Adipocyte (in vitro differentiated cells): ENCODE measurements at regions not wholly inside any gene's neighbourhood (a gene's known extent, or its start where the extent isn't known, plus 50 kb on each side); places are given as distances from the start of the nearest gene placed in this dataset.

ENCODE experiments used
- DNase-seq: peaks from one replicate; pipeline ENCODE4 v3.0.0-alpha.2; 2015; ENCODE audit warnings: low read depth
- H3K27me3 ChIP-seq: replicated peaks from 2 replicates; pipeline ENCODE4 v1.7.0; 2013; ENCODE audit warnings: mild to moderate bottlenecking, low read length, moderate library complexity; ENCODE audit not compliant: control insufficient read depth, insufficient read depth
- H3K36me3 ChIP-seq: 2 replicates; pipeline ENCODE4 v1.7.0; 2013; ENCODE audit warnings: low read length, mild to moderate bottlenecking, moderate library complexity; ENCODE audit not compliant: control insufficient read depth, insufficient read depth, severe bottlenecking
- H3K4me1 ChIP-seq: 2 replicates; pipeline ENCODE4 v1.7.0; 2013; ENCODE audit warnings: mild to moderate bottlenecking, low read length, moderate library complexity; ENCODE audit not compliant: control insufficient read depth, insufficient read depth
- H3K4me3 ChIP-seq: 2 replicates; pipeline ENCODE4 v1.7.0; 2013; ENCODE audit warnings: mild to moderate bottlenecking, low read length, moderate library complexity
- H3K9ac ChIP-seq: 2 replicates; pipeline ENCODE4 v1.7.0; 2013; ENCODE audit warnings: mild to moderate bottlenecking, low read length, moderate library complexity
- H3K9me3 ChIP-seq: 2 replicates; pipeline ENCODE4 v1.7.0; 2013; ENCODE audit warnings: mild to moderate bottlenecking, low read length, moderate library complexity; ENCODE audit not compliant: control insufficient read depth

- H3K4me3 ChIP-seq = no peak overlapping the region
- peaks cover 4% of the 10 kb centered on the region for H3K4me1 ChIP-seq
- H3K9me3 ChIP-seq = peaks cover 3% of the 10 kb centered on the region
- H3K9ac ChIP-seq = no peak overlapping the region
- no peaks in the 10 kb centered on the region for H3K27me3 ChIP-seq
- no peaks in the 10 kb centered on the region for H3K36me3 ChIP-seq
- DNase-seq = no peak
Measured at GRCh38 chr12:22792138-22792537, 167.2 kb downstream of the ETNK1 start.

- Histone ChIP-seq H3K27me3 (no peaks in the 10 kb centered on the region), H3K4me3 (no peak overlapping the region), H3K36me3 (no peaks in the 10 kb centered on the region), H3K9ac (no peak overlapping the region), H3K4me1 (no peaks in the 10 kb centered on the region), H3K9me3 (no peaks in the 10 kb centered on the region)
- no peak for DNase-seq
Measured at GRCh38 chr12:22794017-22794416, 169.0 kb downstream of the ETNK1 start.

- H3K4me3 ChIP-seq = no peak overlapping the region
- no peaks in the 10 kb centered on the region for H3K36me3 ChIP-seq
- no peaks in the 10 kb centered on the region for H3K27me3 ChIP-seq
- H3K4me1 ChIP-seq = no peaks in the 10 kb centered on the region
- H3K9ac ChIP-seq = no peak overlapping the region
- no peak for DNase-seq
- no peaks in the 10 kb centered on the region for H3K9me3 ChIP-seq
Measured at GRCh38 chr12:22796941-22797630, 172.1 kb downstream of the ETNK1 start.

- H3K36me3 ChIP-seq = no peaks in the 10 kb centered on the region
- peak; percentile 12 for DNase-seq
- no peak overlapping the region for H3K4me3 ChIP-seq
- H3K9me3 ChIP-seq = no peaks in the 10 kb centered on the region
- peaks cover 4% of the 10 kb centered on the region for H3K4me1 ChIP-seq
- no peak overlapping the region for H3K9ac ChIP-seq
- no peaks in the 10 kb centered on the region for H3K27me3 ChIP-seq
Measured at GRCh38 chr12:22797701-22798100, 172.7 kb downstream of the ETNK1 start.

GRCh38 chr12:22798116-22798515, 173.1 kb downstream of the ETNK1 start:
- H3K4me1 ChIP-seq = peaks cover 5% of the 10 kb centered on the region
- H3K4me3 ChIP-seq = no peak overlapping the region
- H3K9me3 ChIP-seq = no peaks in the 10 kb centered on the region
- no peaks in the 10 kb centered on the region for H3K36me3 ChIP-seq
- no peak for DNase-seq
- no peak overlapping the region for H3K9ac ChIP-seq
- no peaks in the 10 kb centered on the region for H3K27me3 ChIP-seq

GRCh38 chr12:22799503-22799902, 174.5 kb downstream of the ETNK1 start:
- no peaks in the 10 kb centered on the region for H3K36me3 ChIP-seq
- H3K4me1 ChIP-seq = peaks cover 5% of the 10 kb centered on the region
- no peaks in the 10 kb centered on the region for H3K27me3 ChIP-seq
- DNase-seq = no peak
- no peak overlapping the region for H3K9ac ChIP-seq
- H3K9me3 ChIP-seq = no peaks in the 10 kb centered on the region
- no peak overlapping the region for H3K4me3 ChIP-seq

GRCh38 chr12:22800332-22800731, 175.4 kb downstream of the ETNK1 start:
- H3K4me3 ChIP-seq = no peak overlapping the region
- no peak overlapping the region for H3K9ac ChIP-seq
- H3K4me1 ChIP-seq = peaks cover 5% of the 10 kb centered on the region

GRCh38 chr12:22802883-22803630, 178.1 kb downstream of the ETNK1 start:
- H3K36me3 ChIP-seq = no peaks in the 10 kb centered on the region
- no peaks in the 10 kb centered on the region for H3K9me3 ChIP-seq
- H3K4me3 ChIP-seq = no peak overlapping the region
- H3K9ac ChIP-seq = no peak overlapping the region
- DNase-seq = peak; percentile 23
- peaks cover 5% of the 10 kb centered on the region for H3K4me1 ChIP-seq
- no peaks in the 10 kb centered on the region for H3K27me3 ChIP-seq

More at GRCh38 chr12:22800332-22800731, 175.4 kb downstream of the ETNK1 start:
- no peaks in the 10 kb centered on the region for H3K9me3 ChIP-seq
- H3K27me3 ChIP-seq = no peaks in the 10 kb centered on the region
- H3K36me3 ChIP-seq = no peaks in the 10 kb centered on the region
- DNase-seq = no peak

- Histone ChIP-seq H3K36me3 (no peaks in the 10 kb centered on the region), H3K27me3 (no peaks in the 10 kb centered on the region), H3K9ac (no peak overlapping the region), H3K4me1 (peaks cover 5% of the 10 kb centered on the region), H3K4me3 (no peak overlapping the region), H3K9me3 (no peaks in the 10 kb centered on the region)
- DNase-seq = no peak
Measured at GRCh38 chr12:22803725-22804124, 178.8 kb downstream of the ETNK1 start.

GRCh38 chr12:22808860-22809259, 183.9 kb downstream of the ETNK1 start:
- H3K9ac ChIP-seq = no peak overlapping the region
- no peaks in the 10 kb centered on the region for H3K9me3 ChIP-seq
- no peaks in the 10 kb centered on the region for H3K36me3 ChIP-seq
- DNase-seq = no peak
- H3K27me3 ChIP-seq = no peaks in the 10 kb centered on the region
- H3K4me1 ChIP-seq = no peaks in the 10 kb centered on the region
- no peak overlapping the region for H3K4me3 ChIP-seq

GRCh38 chr12:22810036-22810435, 185.1 kb downstream of the ETNK1 start:
- no peaks in the 10 kb centered on the region for H3K4me1 ChIP-seq
- no peak overlapping the region for H3K4me3 ChIP-seq
- no peaks in the 10 kb centered on the region for H3K27me3 ChIP-seq
- no peaks in the 10 kb centered on the region for H3K9me3 ChIP-seq
- no peak for DNase-seq
- no peaks in the 10 kb centered on the region for H3K36me3 ChIP-seq
- no peak overlapping the region for H3K9ac ChIP-seq
